GM18511 (cell line): ENCODE measurements at regions not wholly inside any gene's neighbourhood (a gene's known extent, or its start where the extent isn't known, plus 50 kb on each side); places are given as distances from the start of the nearest gene placed in this dataset.
A peak's percentile ranks its signal among the peaks of the same experiment; 100 is the strongest.

Experiments
- ATAC-seq: cut with Tn5 transposase; IDR thresholded peaks from one replicate; pipeline ENCODE4 v1.9.1; 2021; ENCODE audit warnings: mild to moderate bottlenecking, moderate library complexity; ENCODE audit not compliant: unreplicated experiment

DNA sequence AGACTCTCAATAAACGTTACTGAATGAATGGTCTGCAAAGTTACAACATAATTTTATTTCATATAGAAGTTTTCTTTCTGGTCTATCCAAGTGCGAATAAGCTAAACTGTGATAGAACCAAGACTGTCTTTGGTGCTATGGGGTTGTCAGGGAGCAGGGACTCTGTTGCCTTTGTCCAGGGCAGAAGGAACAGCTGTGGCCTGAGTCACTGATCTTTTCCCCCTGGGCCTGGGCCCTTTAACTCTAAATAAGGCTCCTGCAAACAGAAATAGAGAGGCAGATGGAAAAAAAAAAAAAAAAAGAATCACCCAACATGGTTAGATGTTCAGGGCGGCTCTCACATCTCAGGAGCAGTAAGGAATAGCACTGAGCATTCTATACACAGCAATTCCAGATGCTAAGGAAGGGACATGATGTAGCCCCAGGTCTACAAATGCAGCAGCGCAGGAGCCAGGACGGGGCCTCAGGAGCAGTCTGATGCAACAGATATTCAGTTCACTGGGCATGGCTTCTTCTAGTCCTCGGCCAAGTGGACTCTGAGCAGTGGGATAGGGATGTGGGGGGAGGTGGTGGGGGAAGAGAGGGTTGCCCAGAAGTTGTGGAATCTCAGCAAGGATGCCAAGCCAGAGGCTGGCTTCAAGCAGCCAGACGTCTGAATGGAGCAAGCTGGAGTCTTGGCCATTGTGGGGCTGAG is 247.1 kb upstream of the SIX2 start:
- no peak for ATAC-seq

DNA sequence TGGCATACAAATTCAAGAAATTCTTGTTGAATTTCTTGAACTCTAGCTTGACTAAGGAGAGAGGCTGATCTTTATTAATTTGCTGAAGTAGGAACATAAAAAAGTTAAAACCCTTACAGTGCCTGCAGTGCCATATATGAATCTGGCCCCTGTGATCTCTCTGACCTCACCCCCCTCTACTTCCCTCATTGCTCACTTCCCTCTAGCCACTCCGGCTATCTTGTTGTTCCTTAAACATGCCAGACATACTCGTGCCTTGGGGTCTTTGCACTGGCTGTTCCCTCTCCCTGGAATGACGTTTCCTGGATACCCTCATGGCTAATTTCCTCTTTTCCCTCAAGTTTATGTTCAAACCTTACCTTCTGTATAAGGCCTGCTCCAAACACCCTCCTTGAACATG is 246.3 kb upstream of the SIX2 start:
- ATAC-seq, result no peak

DNA sequence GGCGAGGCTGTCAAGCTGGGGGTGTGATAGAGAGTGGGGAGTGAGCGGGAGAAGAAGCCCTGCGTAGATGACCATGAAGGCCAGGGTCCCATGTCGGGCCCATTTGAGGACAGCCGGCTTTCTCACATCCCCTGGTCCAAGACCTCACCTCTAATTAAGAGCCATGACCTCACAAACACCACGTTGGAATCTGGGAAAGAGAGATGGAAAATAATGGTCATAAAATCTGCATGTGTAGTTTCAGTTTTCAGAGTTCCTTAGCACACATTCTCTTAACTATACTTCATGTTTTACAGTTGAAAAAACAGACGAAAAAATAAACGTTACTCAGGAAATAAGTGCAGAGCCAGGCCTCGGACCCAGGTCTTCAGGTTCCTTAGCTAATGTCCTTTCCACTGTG is 244.8 kb upstream of the SIX2 start:
- no peak for ATAC-seq

DNA sequence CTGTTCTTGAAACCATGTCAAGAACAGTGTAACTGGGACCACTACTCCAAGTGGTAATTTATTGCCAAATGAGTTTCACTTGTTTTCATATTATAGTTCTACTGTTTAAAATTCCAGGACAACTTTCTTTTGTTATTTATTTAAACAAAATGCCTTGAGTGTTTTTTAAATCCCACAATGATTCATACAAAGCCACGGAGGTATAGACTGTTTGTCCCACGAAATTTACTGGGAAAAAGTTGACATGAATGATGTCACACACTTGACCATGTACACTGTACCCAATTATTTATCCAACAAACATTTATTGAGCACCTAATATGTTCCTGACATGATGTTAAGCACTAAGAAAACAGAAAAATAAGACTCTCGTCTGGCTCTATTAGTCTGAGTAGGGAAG is 243.9 kb upstream of the SIX2 start:
- no peak for ATAC-seq

DNA sequence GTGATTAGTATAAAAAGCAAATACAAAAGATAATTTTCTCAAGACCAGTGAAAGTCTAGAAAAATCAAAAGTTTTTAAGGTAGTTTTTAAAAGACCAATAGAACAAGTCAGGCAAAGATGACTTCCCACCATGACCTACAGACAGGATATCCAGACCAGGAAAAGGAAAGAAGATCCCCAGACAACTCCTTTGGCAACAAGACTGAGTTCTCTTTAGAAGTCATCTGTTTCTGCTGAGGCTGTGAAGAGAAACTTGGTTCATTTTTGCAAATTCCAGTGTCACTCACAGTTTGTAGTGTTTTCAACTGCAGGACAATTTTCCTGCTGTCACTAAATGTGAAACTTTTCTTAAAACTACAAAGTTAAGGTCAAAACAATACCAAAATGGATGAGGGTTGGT is 240.9 kb upstream of the SIX2 start:
- ATAC-seq, result no peak

DNA sequence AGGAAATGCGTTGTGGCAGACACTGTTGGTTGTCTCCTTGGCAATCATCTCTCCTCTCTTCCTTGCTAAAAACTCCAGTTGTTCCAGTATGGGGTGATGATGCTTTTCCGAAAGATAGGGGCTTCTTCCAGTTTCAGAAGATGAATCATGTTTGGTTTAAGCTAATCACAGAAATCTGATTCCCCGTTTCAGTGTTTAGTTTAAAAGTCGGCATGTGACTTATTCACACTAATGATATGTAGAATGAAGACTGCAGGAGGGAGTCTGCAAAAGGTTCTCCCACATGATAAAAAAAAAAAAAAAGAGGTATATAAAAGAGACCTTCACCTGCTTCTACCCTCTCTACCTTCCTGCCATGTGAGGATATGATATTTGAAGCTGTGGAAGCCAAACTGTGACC is 239.0 kb upstream of the SIX2 start:
- ATAC-seq, result no peak

DNA sequence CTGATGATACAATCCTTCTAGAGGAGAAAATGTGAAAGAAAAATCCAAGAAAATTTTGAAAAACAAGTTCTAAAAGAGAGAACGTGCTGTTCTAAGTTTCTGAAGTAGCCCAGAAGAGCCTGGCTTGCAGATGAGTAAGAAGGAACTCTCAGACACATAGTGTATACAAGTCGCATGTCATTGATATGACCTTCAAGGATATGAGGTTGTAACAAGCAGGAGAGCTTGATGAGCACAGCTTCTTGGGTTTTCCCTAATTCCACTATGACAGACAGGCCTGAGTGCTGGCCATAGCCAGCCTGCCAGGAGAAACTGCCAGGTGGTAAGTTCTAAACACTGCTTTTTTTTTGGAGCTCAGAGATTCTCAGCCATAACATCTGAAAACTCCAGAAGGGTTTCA is 235.7 kb upstream of the SIX2 start:
- ATAC-seq, result no peak

DNA sequence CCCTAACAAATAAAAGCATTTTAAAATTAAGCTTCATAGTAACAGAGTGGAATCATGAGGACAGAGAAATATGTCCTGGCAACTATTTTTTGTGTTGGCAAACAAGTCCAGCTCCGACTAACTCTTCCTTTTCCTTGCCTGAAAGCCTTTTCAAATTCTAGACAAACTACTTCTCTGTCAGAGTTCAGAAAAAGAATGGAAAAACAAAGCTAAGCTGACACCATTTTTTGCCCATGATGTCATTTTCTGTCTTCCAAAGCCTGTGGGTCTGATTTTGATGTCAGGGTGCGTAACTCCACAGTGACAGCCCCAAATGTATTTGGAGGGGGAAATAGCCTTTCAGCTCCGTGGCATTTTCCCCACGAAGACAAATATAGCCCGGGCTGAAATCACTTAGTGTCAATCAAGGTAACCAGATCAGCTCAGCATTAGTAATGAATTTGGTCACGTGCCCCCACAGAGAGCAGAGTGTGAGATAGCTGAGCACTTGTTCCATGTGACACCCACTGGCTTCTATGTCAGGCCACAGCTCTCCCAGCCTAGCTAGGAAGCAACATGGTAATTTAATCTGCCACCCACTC is 233.0 kb upstream of the SIX2 start:
- no peak for ATAC-seq

DNA sequence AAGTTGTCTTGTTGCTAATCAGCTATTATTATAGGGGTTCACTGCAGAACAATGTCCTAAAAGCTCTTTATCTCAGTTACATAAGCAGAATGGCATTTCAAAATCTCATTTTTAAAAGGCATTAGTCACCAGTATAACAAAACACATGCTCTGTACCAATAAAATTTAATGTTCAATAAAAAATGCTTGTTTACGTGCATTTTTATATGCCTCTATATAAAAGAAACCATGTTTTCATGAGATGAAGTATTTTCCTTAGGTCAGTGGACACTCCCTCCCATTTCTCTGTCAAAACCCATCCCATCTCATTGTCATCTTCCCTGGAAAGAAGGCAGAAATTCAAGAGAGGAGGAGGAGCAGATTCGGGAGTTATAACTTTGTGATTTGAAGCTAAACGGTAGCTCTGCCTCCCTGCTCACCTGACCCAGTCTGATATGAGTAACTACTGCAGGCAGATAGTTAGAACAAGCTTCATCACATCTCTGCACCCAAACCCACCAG is 231.9 kb upstream of the SIX2 start:
- no peak for ATAC-seq

DNA sequence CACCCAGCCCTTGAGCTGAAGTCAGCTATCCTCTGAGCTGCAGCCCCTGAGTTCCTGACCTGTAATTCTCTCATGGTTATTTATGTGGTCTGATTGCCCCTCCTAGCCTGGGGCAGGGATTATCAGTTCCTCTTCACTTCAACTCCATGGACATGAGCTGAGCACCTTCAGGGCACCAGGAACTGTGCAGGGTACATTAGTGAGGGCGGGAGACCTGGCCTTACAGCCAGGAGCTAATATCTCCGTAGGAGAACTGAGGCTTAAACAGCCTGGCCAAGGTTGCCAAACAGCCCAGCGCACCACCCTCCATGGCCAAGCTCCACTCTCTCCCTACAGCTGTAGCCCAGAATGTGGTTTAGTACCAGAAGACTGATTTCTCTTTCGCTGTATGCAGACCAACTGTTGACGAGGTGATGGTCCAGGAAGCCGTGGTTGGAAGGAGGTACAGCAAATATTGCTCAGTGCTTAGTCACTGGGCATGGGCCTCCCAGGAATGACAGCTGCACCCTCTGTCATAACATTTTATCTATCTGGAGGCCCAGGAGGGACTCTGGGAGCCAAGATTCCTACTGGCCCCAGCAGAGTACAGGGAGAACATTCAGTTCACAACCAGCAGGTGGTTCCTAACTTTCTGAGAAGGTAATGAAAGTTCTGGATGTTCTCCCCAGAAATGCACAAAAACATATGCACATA is 228.7 kb upstream of the SIX2 start:
- no peak for ATAC-seq

DNA sequence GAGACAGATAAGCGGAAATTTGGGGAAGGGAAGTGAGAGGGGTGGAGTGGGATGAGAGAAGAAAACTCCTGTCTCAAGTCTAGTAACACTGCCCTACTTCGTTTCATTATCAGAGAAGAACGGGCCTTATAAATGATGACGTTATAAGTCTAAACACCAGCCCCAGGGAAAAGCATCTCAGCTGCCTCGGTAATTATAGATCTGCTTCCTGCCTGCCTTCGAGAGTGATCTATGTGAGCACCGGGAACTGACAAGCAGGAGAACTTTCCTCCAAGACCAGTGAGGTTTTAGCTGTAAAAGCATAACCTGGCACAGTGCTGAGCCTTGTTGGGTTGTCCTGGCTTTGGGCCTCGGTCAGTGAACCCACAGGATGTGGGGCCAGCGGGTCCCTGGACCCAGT is 227.9 kb upstream of the SIX2 start:
- ATAC-seq, result no peak

DNA sequence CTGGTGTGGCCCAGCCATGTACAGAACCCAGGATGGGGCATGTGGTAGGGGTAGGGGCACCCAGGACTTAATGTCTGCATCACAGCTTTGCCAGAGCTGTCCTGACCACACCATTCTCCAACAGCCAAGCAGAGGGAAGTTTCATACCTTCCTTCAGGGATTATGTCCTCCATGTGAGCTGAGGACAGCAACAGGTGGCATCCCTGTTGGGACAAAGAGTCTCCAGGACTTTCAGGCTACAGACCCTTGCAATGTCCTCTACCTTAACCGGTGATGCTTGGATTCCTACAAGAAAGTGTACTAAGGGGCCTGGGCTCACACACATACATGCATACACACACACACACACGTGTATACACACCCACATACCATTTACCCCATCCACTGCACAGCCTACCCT is 227.0 kb upstream of the SIX2 start:
- ATAC-seq, result no peak

DNA sequence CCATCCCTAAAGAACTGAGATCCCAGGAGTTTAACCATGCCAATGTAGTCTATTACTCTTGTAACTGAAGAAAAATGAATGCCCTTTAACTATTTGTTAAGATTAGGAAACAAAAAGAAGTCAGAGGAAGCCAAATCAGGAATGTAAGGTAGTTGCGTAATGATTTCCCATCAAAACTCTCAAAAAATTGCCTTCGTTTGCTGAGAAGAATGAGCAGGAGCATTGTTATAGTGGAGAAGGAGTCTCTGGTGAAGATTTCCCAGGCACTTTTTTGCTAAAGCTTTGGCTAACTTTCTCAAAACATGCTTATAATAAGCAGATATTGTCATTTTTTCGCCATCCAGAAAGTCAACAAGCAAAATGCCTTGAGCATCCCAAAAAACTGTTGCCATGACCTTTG is 224.0 kb upstream of the SIX2 start:
- no peak for ATAC-seq

DNA sequence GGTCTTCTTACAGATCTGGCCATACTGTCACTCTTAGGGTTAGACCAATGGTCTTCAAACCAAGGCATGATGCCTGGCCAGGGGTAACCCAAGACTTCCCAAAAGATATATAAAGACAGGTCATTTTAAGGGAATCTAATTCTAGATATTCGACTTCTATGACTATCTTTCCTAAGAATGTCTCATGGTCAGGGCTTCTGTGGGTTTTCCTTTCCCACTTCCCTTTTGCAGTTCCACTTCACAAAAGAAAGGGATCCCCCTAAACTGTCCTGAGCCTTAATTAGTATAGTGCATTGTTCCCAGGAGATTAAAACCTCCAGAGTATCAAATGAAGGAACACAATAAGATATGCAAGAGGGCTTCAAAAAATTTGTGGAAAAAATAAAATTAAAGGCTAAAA is 223.6 kb upstream of the SIX2 start:
- ATAC-seq, result no peak

DNA sequence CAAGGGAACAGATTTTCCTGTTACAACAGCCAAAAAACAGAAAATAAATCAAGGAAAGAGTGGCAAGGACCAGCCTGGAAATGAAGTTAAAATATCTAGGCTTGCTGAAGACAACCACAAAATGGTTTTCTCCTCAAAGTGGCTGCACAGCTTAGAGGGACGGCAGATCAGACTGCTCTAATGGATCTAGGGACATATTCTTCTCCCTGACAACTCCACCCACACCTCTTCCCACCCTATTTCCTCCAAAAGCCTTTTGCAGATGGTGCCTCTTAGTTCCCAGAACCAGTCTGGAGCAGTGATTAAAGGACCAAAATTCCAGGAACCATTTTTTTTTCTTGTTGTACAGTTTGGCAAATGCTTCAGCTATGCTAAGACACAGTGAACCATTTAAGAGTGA is 220.2 kb upstream of the SIX2 start:
- no peak for ATAC-seq

DNA sequence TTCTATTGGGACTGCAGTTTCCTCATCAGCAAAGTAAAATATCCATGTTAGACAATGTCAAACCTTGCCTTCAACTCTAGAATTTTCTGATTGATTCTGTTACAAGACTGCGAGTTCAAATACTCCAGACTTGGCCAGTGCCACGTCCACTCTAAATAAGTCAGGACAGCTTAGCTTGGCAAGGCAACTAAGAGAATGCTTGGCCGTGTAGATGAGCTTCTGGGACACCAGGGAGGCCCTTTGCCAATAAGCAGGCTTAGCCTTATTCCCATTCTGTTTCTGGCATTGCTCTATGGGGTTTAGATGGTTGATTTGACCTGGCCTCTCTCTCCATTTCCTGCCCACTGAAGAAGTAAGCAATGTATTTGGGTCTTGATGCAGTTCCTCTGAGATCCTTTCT is 218.1 kb upstream of the SIX2 start:
- ATAC-seq, result no peak

DNA sequence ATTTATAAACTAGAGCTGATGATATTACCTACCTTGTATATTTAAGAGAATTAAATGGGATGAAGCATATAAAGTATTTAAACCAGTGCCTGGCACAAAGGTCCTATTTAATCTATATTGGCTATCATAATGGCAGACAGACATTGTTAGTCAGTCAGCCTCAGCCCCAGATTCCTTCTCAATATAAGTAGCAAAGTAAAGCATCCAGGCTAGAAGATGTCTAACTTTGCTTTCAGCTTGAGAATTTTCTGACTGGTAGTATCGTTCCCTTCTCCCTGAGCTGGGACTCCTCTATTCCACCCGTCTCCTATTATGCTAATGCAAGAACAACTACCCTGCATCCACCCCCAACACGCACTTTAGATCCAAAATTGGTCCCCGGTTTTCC is 215.7 kb upstream of the SIX2 start:
- no peak for ATAC-seq

DNA sequence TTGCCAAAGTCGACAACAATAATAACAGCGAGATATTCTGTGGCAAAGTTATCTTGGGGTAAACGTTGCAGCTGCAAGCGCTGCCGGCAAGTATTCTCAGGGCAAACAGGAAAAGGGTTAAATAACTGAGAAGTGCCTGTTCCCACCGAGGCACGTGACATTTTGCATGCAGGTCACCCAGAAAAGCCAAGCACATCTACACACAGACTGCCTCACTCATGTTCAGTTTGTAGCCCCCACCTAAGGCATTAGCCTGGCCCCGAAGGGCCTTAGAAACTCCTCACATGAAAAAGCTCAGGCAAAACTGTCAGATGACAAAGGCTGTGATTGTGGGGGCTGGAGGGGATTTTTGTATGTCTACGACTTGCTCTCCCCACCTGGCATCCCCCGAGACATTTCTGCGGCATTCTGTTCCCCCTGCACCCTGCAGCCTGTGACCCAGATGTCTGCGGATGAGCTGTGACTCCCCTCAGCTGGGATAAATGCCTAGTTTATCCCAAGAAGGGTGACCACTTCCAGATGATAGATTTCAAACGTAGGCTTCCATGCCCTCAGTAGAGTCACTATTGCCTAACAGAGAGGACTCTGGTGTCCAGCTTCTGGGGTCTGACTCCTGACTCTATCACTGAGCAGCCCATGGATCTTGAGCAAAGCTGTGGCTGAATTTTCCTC is 215.2 kb upstream of the SIX2 start:
- peak; percentile 56 for ATAC-seq

DNA sequence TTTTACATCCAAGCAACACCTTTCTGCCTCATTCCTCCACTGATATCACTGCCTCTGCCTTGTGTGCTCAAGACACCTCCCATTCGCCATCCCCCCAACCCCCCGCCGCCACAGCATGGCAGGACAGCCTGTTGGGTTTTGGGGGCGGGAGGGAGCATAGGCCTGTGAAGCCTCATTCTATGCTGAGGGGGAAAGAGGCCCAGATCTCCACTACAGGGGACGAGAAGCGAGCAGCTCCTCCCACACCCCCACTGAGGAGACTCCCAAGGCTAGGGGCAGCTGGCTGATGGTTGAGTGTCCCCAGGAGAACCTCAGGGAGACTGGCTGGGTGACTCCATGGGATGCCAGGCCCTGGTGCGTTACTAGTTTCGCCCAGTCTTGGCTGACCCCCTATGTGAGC is 214.3 kb upstream of the SIX2 start:
- no peak for ATAC-seq

DNA sequence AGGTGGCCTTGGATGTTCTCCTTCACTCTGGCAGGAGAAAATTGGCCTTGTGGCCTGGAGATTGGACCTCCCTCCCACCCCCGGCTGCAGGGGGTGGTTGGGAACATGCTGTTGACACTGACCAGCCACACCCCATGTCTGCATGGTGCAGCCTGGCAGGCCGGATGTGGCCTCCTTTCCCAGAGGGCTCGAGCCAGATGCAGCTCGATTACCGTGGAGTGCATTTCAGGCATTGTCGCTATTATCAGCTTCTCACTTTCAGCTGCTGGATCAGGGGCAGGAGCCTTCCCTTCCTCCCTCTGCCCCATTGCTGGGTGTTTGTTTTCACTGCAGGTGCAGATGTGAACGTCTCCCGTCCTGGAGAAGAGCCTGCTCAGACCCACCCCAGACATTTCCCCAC is 211.0 kb upstream of the SIX2 start:
- ATAC-seq, result no peak

DNA sequence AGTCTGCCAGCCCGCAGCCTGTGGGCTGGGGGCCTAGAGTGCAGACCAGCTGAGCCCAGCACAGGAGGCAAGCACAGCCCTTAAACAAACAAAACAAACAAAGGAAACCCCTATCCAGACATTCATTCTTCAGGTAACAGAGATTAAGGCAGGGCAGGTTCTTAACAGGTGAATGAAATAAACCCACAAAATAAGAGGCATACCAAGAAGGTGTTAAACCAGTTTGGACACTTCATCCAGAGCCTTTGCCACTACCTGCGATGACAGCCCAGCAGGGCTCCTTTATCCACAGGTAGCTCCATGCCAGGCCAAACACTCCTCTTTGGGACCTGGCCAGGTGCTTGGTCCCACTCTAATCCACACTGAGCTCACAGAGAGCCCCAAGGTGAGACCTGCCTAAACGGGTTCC is 209.7 kb upstream of the SIX2 start:
- no peak for ATAC-seq

DNA sequence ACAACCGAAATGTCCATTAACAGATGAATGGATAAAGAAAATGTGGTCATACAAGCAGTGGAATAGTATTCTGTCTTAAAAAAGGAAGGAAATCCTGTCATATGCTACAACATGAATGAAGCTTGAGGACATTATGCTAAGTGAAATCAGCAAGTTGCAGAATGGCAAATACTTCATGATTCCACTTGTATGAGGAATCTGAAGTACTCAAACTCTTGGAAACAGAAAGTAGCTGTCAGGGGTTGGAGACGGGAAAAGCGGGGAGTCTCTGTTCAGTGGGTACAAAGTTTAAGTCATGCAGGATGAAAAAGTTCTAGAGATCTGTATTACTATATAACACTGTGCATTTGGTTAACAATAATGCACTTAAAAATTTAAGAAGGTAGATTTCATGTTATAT is 209.0 kb upstream of the SIX2 start:
- no peak for ATAC-seq
